Lower lobe of right lung (tissue), 2 donors: ENCODE measurements at regions not wholly inside any gene's neighbourhood (a gene's known extent, or its start where the extent isn't known, plus 50 kb on each side); places are given as distances from the start of the nearest gene placed in this dataset.

Experiments
- ATAC-seq, 2 donors: fragments of 200-7000 bp; cut with Tn5 transposase; one replicate each; pipeline ENCODE4 v1.9.1; 2020 to 2022; ENCODE audit warnings: mild to moderate bottlenecking in 2 of 2, moderate library complexity in 2 of 2
- DNase-seq: peaks from one replicate; pipeline ENCODE4 v3.0.0-alpha.2; 2020
- H3K27ac ChIP-seq: fragments of 200-600 bp; one replicate; pipeline ENCODE4 v1.8.0; 2022
- H3K27me3 ChIP-seq: fragments of 200-600 bp; one replicate; pipeline ENCODE4 v1.8.0; 2022; ENCODE audit warnings: low read depth
- H3K36me3 ChIP-seq: fragments of 200-600 bp; one replicate; pipeline ENCODE4 v1.8.0; 2022; ENCODE audit warnings: mild to moderate bottlenecking
- H3K4me1 ChIP-seq: fragments of 200-600 bp; one replicate; pipeline ENCODE4 v1.8.0; 2022
- H3K4me3 ChIP-seq: fragments of 200-600 bp; one replicate; pipeline ENCODE4 v1.8.0; 2022; ENCODE audit warnings: mild to moderate bottlenecking
- H3K9me3 ChIP-seq: fragments of 200-600 bp; one replicate; pipeline ENCODE4 v1.8.0; 2022
- intact Hi-C: fragments of 100-400 bp; cut with DNase I; formaldehyde crosslinking; loops from one replicate; pipeline ENCODE4 v1.11.0; 2022
- TF ChIP-seq, protein P1 (sequence below): fragments of 200-600 bp; IDR thresholded peaks from one replicate; pipeline ENCODE4 v1.8.0; 2022; ENCODE audit warnings: antibody characterized with exemption, mild to moderate bottlenecking
- donor health status: DM: no; HTN: yes; CAD: no; lungs with severe emphysema.

DNA sequence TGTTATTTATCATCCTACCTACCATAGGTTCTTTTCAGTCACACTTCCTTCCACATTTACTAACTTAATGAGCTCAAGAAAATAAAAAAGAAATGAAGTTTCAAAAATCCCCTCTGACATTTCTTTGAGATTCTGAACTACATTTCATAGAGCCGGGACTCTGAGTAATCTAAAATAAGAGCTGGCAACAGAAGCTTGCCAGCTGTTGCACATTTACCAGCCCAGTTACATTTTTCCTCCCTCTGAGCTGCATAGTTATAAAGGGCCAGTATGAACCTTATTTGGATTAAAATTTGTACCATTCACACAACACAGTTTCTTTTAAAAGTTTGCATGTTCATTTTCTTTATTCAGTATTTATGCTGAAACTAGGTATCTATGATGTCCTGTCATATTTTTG is 119.5 kb upstream of the CAV2 start:
- ATAC-seq (no peak), DNase-seq (no peak)
- Histone ChIP-seq H3K9me3 (no peaks in the 10 kb centered on the region), H3K27ac (no peak overlapping the region), H3K36me3 (no peaks in the 10 kb centered on the region), H3K4me1 (peaks cover 5% of the 10 kb centered on the region), H3K4me3 (no peak overlapping the region), H3K27me3 (no peaks in the 10 kb centered on the region)
- intact Hi-C loops = no loop called here
- TF ChIP-seq, protein P1, sequence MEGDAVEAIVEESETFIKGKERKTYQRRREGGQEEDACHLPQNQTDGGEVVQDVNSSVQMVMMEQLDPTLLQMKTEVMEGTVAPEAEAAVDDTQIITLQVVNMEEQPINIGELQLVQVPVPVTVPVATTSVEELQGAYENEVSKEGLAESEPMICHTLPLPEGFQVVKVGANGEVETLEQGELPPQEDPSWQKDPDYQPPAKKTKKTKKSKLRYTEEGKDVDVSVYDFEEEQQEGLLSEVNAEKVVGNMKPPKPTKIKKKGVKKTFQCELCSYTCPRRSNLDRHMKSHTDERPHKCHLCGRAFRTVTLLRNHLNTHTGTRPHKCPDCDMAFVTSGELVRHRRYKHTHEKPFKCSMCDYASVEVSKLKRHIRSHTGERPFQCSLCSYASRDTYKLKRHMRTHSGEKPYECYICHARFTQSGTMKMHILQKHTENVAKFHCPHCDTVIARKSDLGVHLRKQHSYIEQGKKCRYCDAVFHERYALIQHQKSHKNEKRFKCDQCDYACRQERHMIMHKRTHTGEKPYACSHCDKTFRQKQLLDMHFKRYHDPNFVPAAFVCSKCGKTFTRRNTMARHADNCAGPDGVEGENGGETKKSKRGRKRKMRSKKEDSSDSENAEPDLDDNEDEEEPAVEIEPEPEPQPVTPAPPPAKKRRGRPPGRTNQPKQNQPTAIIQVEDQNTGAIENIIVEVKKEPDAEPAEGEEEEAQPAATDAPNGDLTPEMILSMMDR = no peak

DNA sequence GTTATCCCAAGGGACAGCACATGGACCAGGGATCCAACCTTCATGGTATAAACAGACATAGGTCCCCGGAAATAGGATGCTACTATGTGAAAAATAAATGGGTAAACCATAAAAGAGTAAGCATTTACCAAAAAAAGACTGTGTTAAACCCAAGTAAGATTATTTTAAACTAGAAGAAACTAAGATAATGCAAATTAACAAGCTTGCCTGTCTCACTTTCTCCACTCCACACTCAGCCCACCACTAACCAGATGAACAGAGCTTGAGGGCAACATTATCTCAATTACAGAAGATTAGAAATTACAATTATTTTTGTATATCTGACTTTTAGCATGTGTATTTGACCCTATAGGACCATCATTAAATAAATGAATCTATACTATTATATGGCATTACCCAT is 117.2 kb upstream of the CAV2 start:
- ATAC-seq = no peak
- Histone ChIP-seq H3K27ac (no peak overlapping the region), H3K9me3 (no peaks in the 10 kb centered on the region), H3K4me1 (peaks cover 7% of the 10 kb centered on the region), H3K36me3 (no peaks in the 10 kb centered on the region), H3K4me3 (no peak overlapping the region), H3K27me3 (no peaks in the 10 kb centered on the region)
- DNase-seq = no peak
- TF ChIP-seq, protein P1 = no peak
- intact Hi-C loops = no loop called here

DNA sequence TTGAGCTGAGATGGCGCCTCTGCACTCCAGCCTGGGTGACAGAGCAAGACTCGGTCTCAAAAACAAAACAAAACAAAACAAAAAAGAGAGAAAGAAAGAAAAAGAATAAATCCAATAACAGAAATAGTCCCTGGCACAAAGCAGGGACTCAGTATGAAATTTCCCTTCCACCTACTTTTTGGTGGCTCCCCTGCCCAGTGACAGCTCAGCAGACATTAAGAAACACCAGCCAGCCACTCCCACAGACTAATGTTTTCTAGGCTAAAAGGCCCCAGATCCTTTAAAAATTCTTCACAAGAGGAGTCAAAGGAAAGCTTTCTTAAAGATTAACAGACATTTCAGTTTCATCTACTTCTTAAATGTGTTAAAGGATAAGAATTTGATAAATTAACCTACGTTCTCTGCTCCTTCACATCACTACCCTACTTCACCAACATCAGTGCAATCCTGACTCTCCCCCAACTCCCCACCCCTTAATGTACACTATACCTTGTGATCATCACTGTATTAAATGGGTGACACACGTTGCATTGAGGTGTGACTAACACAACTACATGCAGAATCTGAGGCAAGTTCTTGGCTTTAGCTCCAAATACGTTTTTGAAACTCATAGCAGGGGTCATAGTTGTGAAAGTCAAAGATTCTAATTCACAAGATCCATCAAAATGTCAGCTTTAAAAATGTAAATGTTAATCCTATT is 114.5 kb upstream of the CAV2 start:
- DNase-seq (no peak), ATAC-seq (no peak)
- H3K4me1 ChIP-seq = peaks cover 4% of the 10 kb centered on the region
- intact Hi-C loops = no loop called here
- no peak overlapping the region for H3K27ac ChIP-seq
- H3K4me3 ChIP-seq = no peak overlapping the region
- H3K9me3 ChIP-seq = no peaks in the 10 kb centered on the region
- no peaks in the 10 kb centered on the region for H3K36me3 ChIP-seq
- no peaks in the 10 kb centered on the region for H3K27me3 ChIP-seq
- TF ChIP-seq, protein P1 = no peak

DNA sequence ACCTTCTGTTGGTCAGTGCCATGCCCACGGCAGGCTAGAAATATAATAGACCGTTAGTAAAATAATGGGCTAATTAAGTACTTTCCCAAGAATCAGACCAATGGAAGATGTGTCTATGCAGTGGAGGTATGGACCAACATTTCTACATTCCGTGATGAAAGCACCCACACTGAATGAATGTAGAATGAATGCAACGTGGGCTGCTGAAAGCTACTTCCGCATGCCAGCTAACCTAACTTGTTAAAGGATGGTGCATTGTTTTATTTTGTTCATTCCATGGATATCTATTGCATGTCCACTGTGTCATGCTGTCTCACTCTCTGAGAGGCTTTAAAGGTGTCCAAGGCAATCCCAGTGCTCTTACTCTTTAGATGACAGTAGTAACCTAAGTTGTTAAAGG is 112.9 kb upstream of the CAV2 start:
- ATAC-seq (no peak), DNase-seq (no peak)
- TF ChIP-seq, protein P1 = no peak
- no peaks in the 10 kb centered on the region for H3K36me3 ChIP-seq
- peaks cover 4% of the 10 kb centered on the region for H3K4me1 ChIP-seq
- no peaks in the 10 kb centered on the region for H3K9me3 ChIP-seq
- H3K4me3 ChIP-seq = no peak overlapping the region
- intact Hi-C loops = no loop called here
- H3K27ac ChIP-seq = no peak overlapping the region
- no peaks in the 10 kb centered on the region for H3K27me3 ChIP-seq

DNA sequence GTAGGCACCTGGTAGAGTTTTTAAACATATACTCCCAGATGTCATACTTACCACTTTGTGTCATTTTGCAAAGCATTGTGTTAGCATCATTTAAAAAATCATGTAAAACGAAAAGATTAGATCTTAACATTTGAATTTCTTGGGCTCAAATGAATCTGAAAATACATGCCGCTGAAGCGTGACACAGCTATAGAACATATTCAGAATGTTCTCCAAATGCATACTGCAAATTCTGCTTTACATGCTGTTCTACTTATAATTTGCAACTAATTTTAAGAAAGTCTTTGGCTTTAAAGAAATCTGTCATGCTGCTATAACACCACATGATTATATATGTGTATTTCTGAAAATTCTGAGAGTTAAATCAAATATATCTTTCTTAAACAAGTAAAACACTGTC is 109.2 kb upstream of the CAV2 start:
- ATAC-seq (no peak), DNase-seq (no peak)
- intact Hi-C loops = no loop called here
- Histone ChIP-seq H3K27ac (no peak overlapping the region), H3K27me3 (no peaks in the 10 kb centered on the region), H3K9me3 (no peaks in the 10 kb centered on the region), H3K4me1 (peaks cover 13% of the 10 kb centered on the region), H3K4me3 (no peak overlapping the region), H3K36me3 (no peaks in the 10 kb centered on the region)
- TF ChIP-seq, protein P1 = no peak
